Activated CD4-positive, alpha-beta T cell treated with anti-CD3 and anti-CD28 coated beads for 36 hours (primary cell): ENCODE measurements at regions not wholly inside any gene's neighbourhood (a gene's known extent, or its start where the extent isn't known, plus 50 kb on each side); places are given as distances from the start of the nearest gene placed in this dataset.

Experiments
- ATAC-seq: fragments of 200-7000 bp; cut with Tn5 transposase; one replicate; pipeline ENCODE4 v1.10.0; 2021; ENCODE audit warnings: mild to moderate bottlenecking, moderate library complexity
- CTCF ChIA-PET: fragments of 350-600 bp; sonication (Branson Sonifier 250); formaldehyde crosslinking; loops from one replicate; lab custom pipeline; 2021; ENCODE audit warnings: antibody characterized with exemption; lab: Charles Lee
- POLR2A ChIA-PET: fragments of 350-600 bp; sonication (Branson Sonifier 250); formaldehyde crosslinking; loops from one replicate; lab custom pipeline; 2021; ENCODE audit warnings: antibody characterized with exemption, inconsistent platforms; lab: Charles Lee
- DNase-seq: peaks from one replicate; pipeline ENCODE4 v3.0.0-alpha.2; 2020
- H3K27ac Mint-ChIP-seq: one replicate; pipeline ENCODE4 v1.8.0; 2021; ENCODE audit warnings: mixed read lengths
- H3K27me3 Mint-ChIP-seq: one replicate; pipeline ENCODE4 v1.8.0; 2021; ENCODE audit warnings: mixed read lengths
- H3K36me3 Mint-ChIP-seq: one replicate; pipeline ENCODE4 v1.8.0; 2021; ENCODE audit warnings: low read depth, mixed read lengths
- H3K4me1 Mint-ChIP-seq: one replicate; pipeline ENCODE4 v1.8.0; 2021; ENCODE audit warnings: mixed read lengths
- H3K4me3 Mint-ChIP-seq: one replicate; pipeline ENCODE4 v1.8.0; 2021; ENCODE audit warnings: mild to moderate bottlenecking, moderate library complexity, mixed read lengths
- H3K9me3 Mint-ChIP-seq: one replicate; pipeline ENCODE4 v1.8.0; 2021; ENCODE audit warnings: low read depth, mixed read lengths
- intact Hi-C, 2 experiments: fragments of 100-400 bp; cut with DNase I in 1 of 2; cut with micrococcal nuclease in 1 of 2; formaldehyde crosslinking; loops; one replicate each; pipeline versions ENCODE4 v1.14.2 to v1.15.1; 2022 to 2024; cut with DNase I, micrococcal nuclease

GRCh38 chr2:239466061-239466754 is 65.4 kb upstream of the HDAC4 start:
- Mint-ChIP-seq H3K4me1 (no peaks in the 10 kb centered on the region), H3K27ac (no peak overlapping the region), H3K36me3 (no peaks in the 10 kb centered on the region), H3K27me3 (no peaks in the 10 kb centered on the region), H3K4me3 (no peak overlapping the region), H3K9me3 (no peaks in the 10 kb centered on the region)
- POLR2A ChIA-PET: no interaction called here
- no peak for ATAC-seq
- DNase-seq: no peak
- CTCF ChIA-PET: interaction anchor here (0.6 kb wide), 1 partner anchor 185 kb away, joined by 3 read pairs; no protein-coding TSS in a partner anchor
- intact Hi-C loops: no loop called here

GRCh38 chr2:239465017-239466001 is 64.5 kb upstream of the HDAC4 start:
- POLR2A ChIA-PET: no interaction called here
- Mint-ChIP-seq H3K9me3 (no peaks in the 10 kb centered on the region), H3K4me1 (no peaks in the 10 kb centered on the region), H3K4me3 (no peak overlapping the region), H3K27ac (no peak overlapping the region), H3K36me3 (no peaks in the 10 kb centered on the region), H3K27me3 (no peaks in the 10 kb centered on the region)
- ATAC-seq (no peak), DNase-seq (no peak)
- intact Hi-C loops: no loop called here
- CTCF ChIA-PET: no interaction called here

DNA sequence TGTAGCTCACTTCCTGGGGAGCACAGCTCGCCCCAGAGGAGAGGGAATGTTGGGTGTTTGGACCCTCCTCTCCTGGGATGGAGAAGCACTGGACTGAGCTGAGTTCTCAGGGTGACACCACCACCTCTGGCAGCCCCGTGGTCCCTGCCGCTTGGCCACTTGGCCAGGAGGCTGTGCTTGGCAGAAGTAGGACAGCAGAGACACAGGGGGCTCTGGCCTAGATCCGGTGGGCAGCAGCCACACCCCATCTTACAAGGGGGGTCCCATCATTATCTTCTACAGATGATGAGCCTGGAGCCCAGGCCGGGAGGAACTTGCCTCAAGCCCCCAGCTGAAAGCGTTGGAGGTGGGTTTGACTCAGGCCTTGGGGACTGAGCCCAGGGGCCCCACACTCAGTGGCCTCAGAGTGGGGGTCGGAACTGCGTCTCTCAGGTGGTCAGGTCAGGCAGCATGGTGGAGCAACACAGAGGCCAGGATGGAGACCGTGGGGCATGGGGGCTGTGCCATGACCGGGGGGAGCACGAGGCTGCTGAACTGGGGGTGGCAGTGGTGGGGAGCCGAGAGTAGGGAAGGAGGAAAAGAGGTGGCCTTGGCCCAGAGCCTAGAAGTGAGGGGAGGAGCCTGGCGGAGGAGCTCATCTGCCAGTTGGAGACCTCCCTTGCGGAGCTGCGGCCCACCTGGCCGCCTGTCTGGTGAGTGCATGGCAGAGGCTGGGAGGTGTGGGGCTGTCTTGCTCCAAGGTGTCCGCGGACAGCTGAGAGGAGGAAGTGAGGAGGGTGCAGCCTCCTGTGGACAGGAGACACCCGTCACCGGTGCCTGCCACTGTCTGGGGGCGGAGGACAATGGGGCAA is 63.6 kb upstream of the HDAC4 start:
- H3K4me1 Mint-ChIP-seq: no peaks in the 10 kb centered on the region
- no peak overlapping the region for H3K4me3 Mint-ChIP-seq

DNA sequence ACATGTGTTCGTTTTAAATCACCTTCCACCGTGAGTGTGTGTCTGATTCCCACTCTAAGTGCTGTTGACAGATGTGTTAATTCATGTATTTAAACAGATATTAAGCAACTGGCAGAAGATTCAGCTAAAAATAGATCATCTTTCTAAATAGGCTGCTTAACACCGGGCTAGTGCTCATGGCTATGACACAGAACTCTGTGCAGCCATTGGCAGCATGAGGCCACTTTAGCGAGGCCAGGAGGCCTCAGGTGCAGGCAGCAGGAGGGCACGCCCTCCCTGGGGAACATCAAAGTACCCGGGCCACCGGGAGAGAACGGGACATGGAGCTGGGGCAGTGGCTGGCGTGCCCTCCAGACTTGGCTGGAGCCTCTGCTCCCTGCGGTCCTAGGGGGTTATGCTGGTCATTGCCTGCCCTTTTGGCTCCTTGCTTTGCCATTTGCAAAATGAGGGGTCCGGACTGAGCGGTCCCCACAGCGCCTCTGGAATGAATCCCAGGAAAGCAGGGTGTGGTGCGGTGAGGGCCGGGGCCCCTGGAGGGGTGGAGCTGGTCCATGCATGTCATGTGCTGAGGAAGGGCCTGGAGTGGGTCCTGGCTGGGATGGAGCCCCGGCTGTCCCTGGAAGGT is 62.8 kb upstream of the HDAC4 start:
- Mint-ChIP-seq H3K4me1 (no peaks in the 10 kb centered on the region), H3K27me3 (no peaks in the 10 kb centered on the region), H3K36me3 (no peaks in the 10 kb centered on the region), H3K27ac (no peak overlapping the region), H3K4me3 (no peak overlapping the region), H3K9me3 (no peaks in the 10 kb centered on the region)
- CTCF ChIA-PET: no interaction called here
- ATAC-seq (no peak), DNase-seq (no peak)
- POLR2A ChIA-PET: no interaction called here
- intact Hi-C loops: no loop called here

More for the DNA sequence above, 63.6 kb upstream of the HDAC4 start:
- H3K9me3 Mint-ChIP-seq: no peaks in the 10 kb centered on the region
- intact Hi-C loops: no loop called here
- ATAC-seq (no peak), DNase-seq (no peak)
- CTCF ChIA-PET: no interaction called here
- no peaks in the 10 kb centered on the region for H3K36me3 Mint-ChIP-seq
- POLR2A ChIA-PET: no interaction called here
- H3K27me3 Mint-ChIP-seq: no peaks in the 10 kb centered on the region
- H3K27ac Mint-ChIP-seq: no peak overlapping the region

DNA sequence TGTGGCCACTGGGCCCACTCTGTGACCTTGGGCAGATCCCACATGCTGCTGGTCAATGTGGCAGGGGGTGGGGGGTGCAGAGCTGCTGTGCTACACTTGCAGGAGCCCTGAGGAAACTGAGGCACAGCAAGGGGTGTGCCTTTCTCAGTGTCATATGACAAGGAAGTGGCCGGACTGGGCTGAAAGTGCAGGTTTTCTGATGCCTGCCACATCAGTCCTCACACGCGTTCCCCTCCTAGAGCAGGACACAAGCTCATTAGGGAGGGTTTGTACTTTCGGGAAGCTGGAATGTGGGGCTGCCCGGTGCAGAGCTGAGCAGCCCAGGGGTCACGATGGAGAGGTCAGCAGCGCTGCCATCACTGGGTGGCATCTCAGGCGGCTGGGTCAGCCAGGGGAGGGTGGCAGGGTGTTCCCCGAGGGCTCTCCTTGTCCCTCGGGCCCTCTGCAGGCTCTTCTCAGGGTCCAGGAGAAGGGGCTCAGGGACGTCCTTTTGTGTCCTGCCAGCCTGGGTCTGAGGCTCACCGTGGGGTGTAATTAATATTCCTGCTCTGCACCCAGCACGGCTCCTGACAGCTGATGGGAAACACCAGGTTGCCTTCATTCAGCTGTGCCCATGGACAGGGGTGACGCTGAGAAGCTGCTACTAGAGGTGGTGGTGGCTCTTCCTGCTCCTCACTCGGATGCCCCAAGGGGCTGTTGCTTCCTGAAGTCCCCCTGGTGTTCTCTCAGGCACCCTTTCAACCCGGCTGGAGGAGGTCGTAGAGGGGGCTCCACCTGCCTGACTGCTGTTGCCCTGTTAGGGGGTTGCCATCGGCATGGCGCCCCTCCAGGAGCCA is 62.1 kb upstream of the HDAC4 start:
- CTCF ChIA-PET: no interaction called here
- POLR2A ChIA-PET: no interaction called here
- intact Hi-C loops: no loop called here
- Mint-ChIP-seq H3K4me3 (no peak overlapping the region), H3K27me3 (no peaks in the 10 kb centered on the region), H3K36me3 (no peaks in the 10 kb centered on the region), H3K9me3 (no peaks in the 10 kb centered on the region), H3K4me1 (no peaks in the 10 kb centered on the region), H3K27ac (no peak overlapping the region)
- DNase-seq (no peak), ATAC-seq (no peak)

- DNase-seq (no peak), ATAC-seq (no peak)
- ChIA-PET POLR2A (no interaction called here), CTCF (no interaction called here)
- H3K4me1 Mint-ChIP-seq: no peaks in the 10 kb centered on the region
- H3K9me3 Mint-ChIP-seq: no peaks in the 10 kb centered on the region
- H3K27me3 Mint-ChIP-seq: no peaks in the 10 kb centered on the region
- no peak overlapping the region for H3K27ac Mint-ChIP-seq
- intact Hi-C loops: no loop called here
- H3K4me3 Mint-ChIP-seq: no peak overlapping the region
- no peaks in the 10 kb centered on the region for H3K36me3 Mint-ChIP-seq
Observed at GRCh38 chr2:239462191-239462515, 61.3 kb upstream of the HDAC4 start.

DNA sequence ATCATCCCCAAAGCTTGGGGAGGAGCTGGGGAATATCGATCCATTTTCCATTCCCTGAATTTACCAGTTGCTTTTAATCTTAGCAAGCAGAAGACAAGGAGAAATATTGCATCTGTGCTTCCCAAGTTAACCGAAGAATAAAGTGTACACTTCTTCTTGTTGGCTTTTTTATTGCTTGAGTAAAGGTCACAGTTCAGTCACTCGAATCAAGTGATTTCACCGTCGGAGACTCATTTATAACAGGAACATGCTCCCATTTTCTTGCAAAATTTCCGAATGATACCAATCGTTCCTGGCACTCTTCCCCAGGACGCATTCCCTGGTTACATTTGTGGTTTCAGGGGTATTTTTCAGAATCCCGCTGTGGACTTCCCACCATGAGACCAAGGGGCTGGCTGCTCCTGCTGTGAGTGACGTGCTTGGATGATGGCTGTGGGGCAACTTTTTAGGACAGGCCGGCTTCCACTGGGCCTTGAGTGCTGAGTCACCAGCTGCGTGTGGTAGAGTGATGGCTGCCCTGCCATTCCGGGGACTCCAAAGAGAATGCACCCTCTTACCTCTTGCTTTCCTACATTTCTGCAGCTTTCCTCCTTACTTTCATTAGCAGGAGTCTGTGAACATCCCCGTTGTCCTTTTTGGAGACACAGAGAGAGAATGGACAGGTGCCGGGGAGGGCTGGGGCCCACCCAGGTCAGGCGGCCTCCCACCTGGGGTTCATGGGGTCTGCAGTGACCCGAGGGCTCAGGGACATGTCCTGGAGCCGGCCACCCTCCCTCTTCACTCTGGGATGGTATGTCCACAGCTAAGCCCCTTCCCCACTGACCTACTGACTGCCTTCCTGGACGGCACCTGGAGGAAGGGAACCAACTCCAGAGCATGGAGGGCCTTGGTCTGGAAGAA is 60.7 kb upstream of the HDAC4 start:
- H3K27ac Mint-ChIP-seq: no peak overlapping the region
- intact Hi-C loops: no loop called here
- no peak overlapping the region for H3K4me3 Mint-ChIP-seq
- no peaks in the 10 kb centered on the region for H3K9me3 Mint-ChIP-seq
- ChIA-PET CTCF (no interaction called here), POLR2A (no interaction called here)
- DNase-seq: no peak
- H3K4me1 Mint-ChIP-seq: no peaks in the 10 kb centered on the region
- H3K27me3 Mint-ChIP-seq: no peaks in the 10 kb centered on the region
- no peak for ATAC-seq
- H3K36me3 Mint-ChIP-seq: no peaks in the 10 kb centered on the region

DNA sequence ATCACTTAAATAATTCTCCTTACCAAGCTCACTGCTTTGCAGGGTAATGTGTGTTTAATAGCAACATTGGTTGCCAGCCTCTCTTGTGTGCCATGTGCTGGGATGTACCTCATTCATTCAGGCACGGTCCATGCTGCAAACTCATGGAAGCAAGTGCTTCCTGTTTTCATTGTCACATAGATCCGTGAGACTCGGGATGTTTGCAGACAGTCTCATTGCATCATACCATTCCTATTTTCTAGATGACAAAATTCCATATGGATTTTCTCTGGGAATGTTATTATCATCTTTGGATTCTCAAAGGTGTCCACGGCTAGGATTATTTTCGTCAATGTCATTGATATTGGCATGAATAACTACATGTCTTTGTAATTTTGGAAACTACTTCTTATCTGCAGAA is 60.0 kb upstream of the HDAC4 start:
- CTCF ChIA-PET: no interaction called here
- DNase-seq (no peak), ATAC-seq (no peak)
- Mint-ChIP-seq H3K36me3 (no peaks in the 10 kb centered on the region), H3K27ac (no peak overlapping the region), H3K27me3 (no peaks in the 10 kb centered on the region), H3K4me3 (no peak overlapping the region), H3K9me3 (no peaks in the 10 kb centered on the region), H3K4me1 (no peaks in the 10 kb centered on the region)
- POLR2A ChIA-PET: no interaction called here
- intact Hi-C loops: no loop called here

GRCh38 chr2:239459606-239460005 is 58.8 kb upstream of the HDAC4 start:
- ChIA-PET CTCF (no interaction called here), POLR2A (no interaction called here)
- peaks cover 4% of the 10 kb centered on the region for H3K27me3 Mint-ChIP-seq
- H3K9me3 Mint-ChIP-seq: peaks cover 3% of the 10 kb centered on the region
- DNase-seq: no peak
- peaks cover 4% of the 10 kb centered on the region for H3K4me1 Mint-ChIP-seq
- no peak overlapping the region for H3K4me3 Mint-ChIP-seq
- intact Hi-C loops: no loop called here
- no peak for ATAC-seq
- H3K36me3 Mint-ChIP-seq: no peaks in the 10 kb centered on the region
- no peak overlapping the region for H3K27ac Mint-ChIP-seq

DNA sequence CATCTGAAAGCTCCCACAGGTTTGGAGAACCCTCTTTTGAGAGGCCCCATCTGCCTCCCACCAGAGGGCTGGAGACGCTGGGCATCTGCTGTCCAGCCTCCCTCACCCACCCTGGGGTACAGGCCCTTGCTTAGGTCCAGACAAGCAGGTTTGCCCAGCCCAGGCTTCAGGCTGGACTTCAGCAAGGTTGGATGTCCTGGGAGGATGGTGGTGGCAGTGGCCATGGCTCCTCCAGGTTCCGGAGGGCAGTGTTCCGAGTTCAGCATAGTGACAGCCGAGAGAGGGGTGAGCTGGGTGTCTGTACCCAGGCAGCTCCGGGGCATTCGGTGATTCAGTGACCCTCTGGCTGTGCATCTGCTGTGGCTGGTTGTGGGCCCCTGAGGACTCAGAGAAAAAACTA is 58.2 kb upstream of the HDAC4 start:
- Mint-ChIP-seq H3K4me3 (no peak overlapping the region), H3K27me3 (peaks cover 4% of the 10 kb centered on the region), H3K4me1 (peaks cover 4% of the 10 kb centered on the region), H3K36me3 (no peaks in the 10 kb centered on the region), H3K9me3 (peaks cover 5% of the 10 kb centered on the region), H3K27ac (no peak overlapping the region)
- CTCF ChIA-PET: no interaction called here
- DNase-seq (no peak), ATAC-seq (no peak)
- intact Hi-C loops: no loop called here
- POLR2A ChIA-PET: no interaction called here
